Inferior parietal cortex (tissue), 1 donor: ENCODE measurements at regions not wholly inside any gene's neighbourhood (a gene's known extent, or its start where the extent isn't known, plus 50 kb on each side); places are given as distances from the start of the nearest gene placed in this dataset.
"Not testable (repeated sequence)": the region's sequence is repeated elsewhere in the genome, so short reads cannot be mapped to it uniquely, and the experiment has no call there.

Source experiments
- DNase-seq: peaks from one replicate; pipeline ENCODE4 v3.0.0-alpha.2; 2016; ENCODE audit errors: extremely low spot score

- DNase-seq, result no peak
Measured at GRCh38 chr5:112534067-112534583, 115.0 kb upstream of the EPB41L4A start.

DNA sequence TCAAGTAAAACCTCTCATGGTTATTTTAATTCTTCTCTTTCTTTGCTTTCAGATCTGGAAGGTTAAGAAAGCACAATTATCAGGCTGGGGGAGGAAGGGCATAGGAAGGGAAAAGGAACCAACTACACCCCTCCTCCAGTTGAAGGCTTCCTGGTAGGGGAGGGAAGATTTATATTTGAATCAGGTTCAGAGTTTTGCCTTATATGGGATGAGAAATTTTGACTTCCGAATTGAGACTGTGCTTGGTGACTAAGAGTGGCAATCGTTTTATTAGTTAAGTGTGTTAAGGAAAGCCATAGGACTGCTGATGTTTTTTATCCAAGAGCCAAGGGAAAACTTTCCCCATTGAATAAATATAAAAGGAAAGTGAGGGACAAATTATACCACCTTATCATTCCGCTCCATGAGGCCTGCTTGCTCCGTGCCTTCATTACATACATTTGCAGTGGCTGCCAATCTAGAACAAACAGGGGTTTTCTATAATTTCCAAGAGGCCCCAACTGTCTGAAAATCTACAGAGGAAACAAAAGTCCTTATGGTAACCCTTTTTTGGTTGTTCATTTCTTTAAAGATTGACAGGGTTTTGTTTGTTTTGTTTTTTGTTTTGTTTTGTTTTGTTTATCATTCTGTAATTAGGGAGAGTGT, 115.7 kb upstream of the EPB41L4A start:
- no peak for DNase-seq

DNA sequence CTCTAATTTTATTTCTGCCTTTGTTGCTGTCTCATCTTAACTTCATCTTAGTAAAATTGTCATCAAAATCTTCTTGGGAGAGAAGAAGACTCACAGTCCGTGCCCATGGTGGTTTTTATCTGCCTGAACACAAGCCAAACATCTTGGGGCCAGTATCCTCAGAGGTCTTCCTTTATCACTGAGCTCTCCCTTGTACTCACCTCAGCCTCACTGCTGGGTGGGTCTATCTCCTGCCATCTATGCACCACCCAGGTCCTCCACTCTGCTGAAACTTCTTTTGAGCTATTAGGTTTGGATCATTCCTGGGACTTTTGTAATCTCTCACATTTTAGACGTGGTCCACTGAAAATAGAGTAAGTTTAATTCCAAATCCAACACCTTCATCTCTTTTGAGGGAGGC, 116.3 kb upstream of the EPB41L4A start:
- DNase-seq, result no peak

- DNase-seq, result not testable (repeated sequence)
Measured at GRCh38 chr5:112544558-112544957, 125.5 kb upstream of the EPB41L4A start.

DNA sequence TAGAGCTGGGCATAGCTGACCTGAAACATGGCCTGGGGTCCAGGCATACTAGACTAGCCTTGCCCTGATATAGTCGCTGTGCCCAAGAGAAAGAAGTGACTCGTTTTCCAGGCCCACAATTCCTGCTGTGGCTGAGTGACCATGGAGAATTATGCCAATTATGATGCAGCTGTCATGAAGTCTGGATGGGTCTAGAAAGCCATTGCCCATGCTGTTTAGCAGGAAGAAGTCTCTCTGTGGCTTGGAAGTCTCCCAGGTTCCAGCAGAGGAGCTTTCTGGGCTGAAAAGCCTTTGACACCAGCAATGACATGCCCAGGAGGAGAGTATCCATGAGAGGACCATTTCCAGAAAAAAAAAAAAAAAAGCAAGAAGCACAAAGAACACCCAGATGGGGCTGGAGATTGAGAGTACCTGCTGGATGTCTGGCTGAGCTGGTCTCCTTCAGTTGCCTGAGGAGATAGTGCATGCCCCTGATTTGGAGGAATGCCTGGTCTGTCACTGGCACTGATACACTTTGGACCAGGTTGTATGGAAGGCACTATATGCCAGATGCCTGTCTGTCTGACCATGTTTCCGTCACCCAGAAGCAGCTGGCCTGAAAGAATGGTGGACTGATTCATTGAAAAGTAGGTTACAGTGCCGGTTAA, 128.0 kb upstream of the EPB41L4A start:
- no peak for DNase-seq

DNA sequence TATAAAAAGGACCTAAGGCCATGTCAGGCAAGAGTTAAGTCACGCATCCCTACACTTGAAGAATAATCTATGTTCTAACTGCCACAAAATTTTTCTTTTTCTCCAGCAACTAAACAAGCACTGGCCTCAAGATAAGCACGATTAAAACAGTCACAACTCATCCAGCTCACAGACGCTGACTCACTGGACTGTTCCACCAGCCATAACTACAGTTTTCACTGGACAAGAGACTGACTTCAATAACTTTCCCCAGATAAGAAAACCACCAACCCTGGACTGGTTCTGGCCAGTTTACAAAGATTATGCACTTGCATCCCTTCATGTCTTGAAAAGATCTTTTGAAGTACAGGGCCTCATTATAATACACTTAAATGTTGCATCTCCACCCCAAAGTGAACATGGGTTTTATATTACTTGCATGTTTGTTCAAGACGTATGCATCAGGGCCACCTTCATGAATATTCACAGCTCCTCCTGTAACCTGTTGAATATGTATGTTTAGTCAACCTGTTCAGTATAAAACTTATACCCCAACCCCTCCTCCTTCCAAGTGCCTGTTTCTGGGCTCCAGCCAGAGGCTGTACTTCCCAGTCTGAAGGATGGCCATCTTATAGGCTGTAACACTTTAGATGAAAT, 129.3 kb upstream of the EPB41L4A start:
- peak; percentile 55 for DNase-seq

- no peak for DNase-seq
Measured at GRCh38 chr5:112549127-112549526, 130.1 kb upstream of the EPB41L4A start.

DNA sequence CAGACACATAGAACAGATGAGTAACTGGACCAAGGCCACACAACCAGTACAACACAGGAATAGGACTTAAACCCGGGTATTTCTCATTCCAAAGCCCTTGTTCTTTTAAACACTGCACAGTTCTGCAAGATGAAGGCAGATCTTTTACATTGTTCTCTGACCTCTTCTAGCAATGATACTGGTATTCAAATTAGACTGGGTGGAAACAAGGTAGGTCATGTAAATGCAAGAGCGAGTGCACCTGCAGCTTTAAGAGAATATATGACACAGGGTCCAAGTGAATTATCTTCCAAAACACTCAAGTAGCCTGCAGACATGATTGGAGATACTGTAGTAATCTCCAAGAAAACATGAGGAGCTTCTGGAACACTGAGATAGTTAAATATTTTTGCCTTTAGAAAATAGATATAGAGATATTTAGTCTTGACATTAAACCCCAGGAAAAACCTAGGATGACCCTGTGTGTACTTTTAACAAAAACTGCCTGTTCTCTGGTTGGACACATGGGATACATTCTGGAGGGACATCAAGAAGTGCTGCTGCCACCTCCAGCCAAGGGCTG, 130.6 kb upstream of the EPB41L4A start:
- no peak for DNase-seq

DNA sequence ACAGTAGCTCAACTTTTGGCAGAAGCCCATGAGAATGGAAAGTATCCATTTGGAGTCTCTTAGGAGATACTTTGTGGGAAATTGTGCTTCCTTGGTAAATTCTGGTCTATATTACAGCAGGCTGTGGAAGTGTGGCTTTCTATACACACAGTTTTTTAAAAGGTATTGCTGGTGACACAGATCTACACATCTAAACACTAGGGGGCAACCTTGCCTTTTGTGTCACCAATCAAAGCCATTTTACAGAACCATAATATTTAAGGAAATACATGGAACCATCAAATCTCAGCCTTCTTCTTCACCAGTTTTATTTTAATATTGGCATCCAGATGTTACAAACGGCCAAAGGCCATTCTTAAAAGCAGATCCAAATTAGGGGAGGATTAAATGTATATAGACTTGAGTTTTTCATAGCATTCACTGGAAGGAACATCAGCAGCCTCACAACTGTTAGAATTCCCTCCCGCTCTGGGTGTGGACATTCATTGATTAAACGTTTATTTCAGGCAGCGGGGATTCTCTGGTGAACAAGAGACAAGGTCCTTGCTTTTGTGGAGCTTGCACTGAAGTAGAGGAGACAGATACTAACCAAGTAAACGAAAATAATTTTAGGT, 132.4 kb upstream of the EPB41L4A start:
- DNase-seq, result peak; percentile 87

GRCh38 chr5:112552216-112552615, 133.1 kb upstream of the EPB41L4A start:
- no peak for DNase-seq

DNA sequence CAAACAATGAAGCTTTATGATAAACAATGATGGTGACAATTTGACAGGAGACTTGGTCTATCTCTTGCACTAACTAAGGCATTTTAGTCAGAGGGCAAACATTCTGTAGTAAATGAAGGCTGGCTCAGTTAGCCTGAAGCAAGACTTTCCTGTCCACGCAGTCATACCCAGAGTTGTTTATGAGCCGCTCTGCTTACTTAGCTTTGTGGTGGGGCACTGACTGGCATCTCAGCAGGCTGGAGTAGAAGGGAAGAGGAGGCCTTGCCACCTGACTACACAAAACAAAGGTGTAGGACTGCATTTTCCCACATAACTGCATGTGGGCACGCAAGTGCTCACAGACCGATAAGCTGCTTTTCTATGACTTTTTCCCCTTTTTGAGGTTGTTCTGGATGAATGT, 133.7 kb upstream of the EPB41L4A start:
- no peak for DNase-seq

- peak; percentile 39 for DNase-seq
Measured at GRCh38 chr5:112554101-112554977, 135.3 kb upstream of the EPB41L4A start.

DNA sequence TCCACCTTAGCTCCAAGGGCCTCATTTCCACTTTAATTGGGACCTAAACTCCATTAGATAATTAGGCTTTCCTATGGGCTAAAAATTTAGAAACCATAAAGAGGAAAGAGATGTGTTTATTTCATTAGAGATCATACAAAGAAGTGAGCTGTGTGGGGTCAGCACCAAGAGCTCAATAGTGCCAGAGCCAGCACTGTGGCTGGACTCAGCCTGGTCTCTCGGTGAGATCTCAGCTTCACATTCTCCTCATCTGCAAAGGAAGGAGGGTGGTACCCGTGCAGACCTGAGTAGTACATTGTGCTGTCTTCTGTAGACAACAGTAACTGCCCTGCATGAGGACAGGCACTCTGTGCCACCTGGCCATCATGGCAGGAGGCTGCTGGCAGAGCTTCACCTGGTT, 136.1 kb upstream of the EPB41L4A start:
- no peak for DNase-seq

DNA sequence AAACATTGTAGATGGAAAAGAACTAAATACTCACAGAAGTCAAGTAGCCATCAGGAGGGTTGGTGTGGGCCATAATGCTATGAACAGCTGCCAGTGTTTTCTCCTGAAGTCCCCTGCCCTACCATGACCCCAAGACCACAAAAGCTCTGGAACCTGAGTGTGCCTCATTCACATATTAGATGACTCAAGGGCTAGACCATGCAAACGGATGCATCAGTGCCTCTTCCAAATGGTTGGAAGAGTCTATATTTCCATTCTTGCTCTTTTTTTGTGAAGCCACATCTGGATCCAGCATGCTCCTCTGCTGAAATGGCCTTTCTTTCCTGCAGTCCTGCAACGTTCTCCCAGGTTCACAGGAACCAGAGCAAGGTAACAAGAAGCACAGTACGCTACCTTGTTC, 136.6 kb upstream of the EPB41L4A start:
- DNase-seq, result no peak

DNA sequence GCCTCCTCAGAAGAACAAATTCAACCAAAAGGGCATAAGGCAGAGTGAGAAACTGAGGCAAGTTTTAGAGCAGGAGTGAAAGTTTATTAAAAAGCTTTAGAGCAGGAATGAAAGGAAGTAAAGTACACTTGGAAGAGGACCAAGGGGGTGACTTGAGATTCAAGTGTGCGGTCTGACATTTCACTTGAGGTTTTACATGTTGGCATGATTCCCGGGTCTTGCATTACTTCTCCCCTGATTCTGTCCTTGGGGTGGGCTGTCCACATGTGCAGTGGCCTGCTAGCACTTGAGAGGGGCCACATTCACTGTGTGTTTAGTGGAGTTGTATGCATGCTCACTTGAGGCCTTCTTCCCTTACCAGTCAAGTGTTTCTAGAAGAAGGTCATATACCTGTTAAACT, 140.4 kb upstream of the EPB41L4A start:
- not testable (repeated sequence) for DNase-seq

DNA sequence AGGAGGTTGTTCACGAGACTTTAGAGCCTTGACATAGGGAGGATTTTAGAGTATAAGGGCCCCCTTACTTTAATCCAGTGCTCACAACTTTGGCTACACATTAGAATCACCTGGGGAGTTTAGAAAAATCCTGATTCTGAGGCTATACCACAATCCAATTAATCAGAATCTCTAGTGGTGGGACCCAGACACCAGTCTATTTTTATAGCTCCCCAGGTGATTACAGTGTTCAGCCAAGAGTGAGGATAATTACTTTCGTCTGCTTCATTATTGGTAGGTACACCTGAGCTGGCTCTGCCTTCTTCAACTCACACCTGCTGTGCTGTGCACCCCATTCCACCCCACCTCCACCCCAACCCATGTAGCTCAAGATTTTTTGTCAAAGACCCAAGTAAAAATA, 141.3 kb upstream of the EPB41L4A start:
- no peak for DNase-seq

DNA sequence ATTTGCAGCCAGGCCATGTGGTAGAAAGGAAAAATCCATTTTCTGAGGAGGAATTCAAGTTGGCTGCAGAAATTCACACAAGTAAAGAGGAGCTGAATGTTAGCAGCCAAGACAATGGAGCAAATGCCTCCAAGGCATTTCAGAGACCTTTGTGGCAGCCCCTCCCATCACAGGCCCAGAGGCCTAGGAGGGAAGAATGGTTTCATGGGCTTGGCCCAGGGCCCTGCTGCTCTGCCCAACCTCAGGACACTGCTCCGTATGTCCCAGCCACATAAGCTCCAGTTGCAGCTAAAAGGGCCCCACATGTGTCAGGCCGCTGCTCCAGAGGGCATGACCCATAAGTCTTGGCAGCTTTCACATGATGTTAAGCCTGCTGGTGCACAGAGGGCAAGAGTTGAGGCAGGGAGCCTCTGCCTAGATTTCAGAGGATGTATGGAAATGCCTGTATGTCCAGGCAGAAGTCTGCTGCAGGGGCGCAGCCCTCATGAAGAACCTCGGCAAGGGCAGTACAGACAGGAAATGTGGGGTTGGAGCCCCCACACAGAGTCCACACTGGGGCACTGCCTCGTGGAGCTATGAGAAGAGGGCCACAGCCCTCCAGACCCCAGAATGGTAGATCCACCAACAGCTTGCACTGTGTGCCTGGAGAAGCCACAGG, 144.2 kb upstream of the EPB41L4A start:
- no peak for DNase-seq

GRCh38 chr5:112566251-112566650, 147.2 kb upstream of the EPB41L4A start:
- DNase-seq, result no peak

- DNase-seq, result no peak
Measured at GRCh38 chr5:112569596-112569995, 150.5 kb upstream of the EPB41L4A start.

GRCh38 chr5:112570708-112571444, 151.8 kb upstream of the EPB41L4A start:
- DNase-seq, result no peak
